NCI-H446 treated with DMSO at 0.1 percent for 48 hours (cell line): ENCODE measurements at regions not wholly inside any gene's neighbourhood (a gene's known extent, or its start where the extent isn't known, plus 50 kb on each side); places are given as distances from the start of the nearest gene placed in this dataset.
"Not testable (repeated sequence)": the region's sequence is repeated elsewhere in the genome, so short reads cannot be mapped to it uniquely, and the experiment has no call there.

Experiments
- DNase-seq: peaks from one replicate; lab custom pipeline; 2025; lab: John Stamatoyannopoulos, UW

DNA sequence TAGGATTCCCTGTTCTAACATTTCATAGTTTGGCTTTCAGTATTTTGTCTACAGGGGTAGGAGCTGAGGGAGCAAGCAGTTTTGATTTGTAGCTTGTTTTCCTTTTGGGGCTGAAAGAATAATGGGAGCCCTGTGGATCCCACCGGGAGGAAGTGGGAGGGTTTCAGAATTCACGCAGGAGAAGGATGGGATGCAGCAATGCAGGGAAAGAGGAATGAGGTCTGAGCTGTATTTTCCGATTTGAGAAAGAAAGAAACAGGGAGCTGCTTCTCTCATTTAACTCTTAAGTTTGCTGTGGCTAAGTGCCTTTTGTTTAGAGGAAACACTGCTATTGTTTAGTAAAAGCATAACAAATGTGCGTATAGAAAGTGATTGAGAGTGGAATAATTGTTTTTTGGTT, 141.0 kb downstream of the ADCYAP1 start:
- no peak for DNase-seq

DNA sequence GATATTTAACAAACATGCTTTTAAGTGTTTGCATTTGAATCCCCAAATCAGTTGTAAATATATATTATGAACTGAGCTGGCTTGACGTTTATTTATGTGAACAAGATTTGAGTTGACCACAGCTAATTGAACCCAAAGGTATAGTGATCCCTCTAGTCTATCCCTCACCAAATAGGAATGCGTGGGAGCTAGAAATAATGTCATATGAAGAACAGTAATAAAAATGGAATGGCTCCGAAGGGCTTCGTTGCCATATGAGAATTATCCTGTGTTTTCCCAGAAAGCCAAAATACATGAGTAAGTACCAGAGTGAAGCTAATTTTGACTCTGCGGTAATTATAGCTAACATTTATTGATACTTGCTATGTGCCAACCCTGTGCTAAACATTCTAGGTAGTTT, 142.7 kb downstream of the ADCYAP1 start:
- no peak for DNase-seq

DNA sequence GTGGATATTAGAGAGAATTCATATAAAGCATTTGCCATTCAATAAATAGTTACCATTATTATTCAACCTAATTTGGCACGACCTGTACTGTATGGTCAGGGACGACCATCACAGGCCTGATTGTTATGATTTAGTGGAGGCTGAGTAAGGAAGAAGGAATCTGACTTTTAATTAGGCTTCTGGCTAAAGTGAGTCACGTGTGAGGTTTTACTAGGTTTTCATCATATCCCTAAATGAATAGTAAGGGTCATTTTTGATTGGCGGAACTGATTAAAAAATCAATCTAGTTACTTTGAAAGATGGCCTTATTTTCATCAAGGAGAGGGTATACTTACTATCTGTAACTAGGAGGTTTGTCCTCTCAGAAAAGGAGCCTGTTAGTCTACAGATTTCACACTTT, 143.4 kb downstream of the ADCYAP1 start:
- DNase-seq: no peak

DNA sequence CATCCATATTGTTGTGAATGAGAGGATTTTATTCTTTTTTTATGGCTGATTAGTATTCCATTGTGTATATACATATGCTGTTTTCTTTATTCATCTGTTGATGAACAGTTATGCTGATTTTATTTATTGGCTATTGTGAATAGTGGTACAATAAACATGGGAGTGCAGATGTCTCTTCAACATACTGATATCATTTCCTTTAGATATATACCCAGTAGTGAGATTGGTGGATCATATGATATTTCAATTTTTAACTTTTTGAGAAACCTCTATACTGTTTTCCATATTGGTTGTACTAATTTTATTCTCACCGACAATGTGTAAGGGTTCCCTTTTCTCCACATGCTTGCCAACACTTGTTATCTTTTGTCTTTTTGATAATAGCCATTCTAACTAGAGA, 144.5 kb downstream of the ADCYAP1 start:
- DNase-seq: no peak

DNA sequence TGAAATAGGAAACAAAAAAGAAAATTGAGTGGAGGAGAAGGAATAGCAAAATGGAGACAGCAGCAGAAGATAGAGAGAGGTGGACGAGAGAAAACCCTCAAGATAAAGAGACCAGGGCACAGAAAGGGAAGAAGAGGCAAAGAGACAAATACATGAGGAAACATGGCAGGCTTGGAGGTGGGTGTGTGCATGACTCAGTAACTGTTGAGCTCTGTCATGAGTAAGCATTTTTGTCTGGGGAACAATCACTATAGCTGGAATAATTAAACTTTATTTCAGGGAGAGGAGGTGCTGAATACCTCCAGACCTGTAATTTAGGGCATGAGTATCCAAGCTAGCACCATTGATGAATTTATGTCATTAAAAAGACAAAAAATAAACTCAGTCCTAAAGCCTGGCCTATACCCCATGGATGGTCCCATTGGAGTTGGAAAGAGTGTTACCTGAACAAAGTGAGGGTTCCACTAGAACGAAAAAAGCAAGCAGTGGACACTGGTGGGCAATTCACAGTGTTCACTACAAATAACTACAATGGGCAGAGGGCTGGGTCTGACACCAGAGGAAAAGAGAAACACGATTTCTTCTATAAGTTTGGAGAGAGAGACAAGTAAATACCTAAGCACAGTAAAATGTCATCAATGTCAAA, 145.5 kb downstream of the ADCYAP1 start:
- DNase-seq: no peak

DNA sequence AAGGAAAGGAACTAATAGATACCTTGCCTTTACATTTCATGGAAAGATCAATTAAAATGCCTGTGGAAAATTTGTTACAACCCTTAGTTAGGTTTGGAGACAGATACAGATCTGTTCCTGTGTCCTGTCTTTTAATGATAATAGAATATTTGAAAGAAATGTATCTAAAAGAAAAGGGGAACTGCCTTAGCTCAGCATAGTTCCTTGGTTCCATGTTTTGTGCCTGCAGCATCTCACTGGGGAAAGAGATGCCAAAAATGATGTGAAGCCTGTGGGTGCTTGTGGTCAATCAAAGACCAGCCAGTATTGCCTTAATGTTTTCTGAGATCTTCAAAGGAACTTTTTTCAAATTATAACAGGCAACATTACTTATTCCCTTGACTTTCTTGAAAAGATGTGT, 147.6 kb downstream of the ADCYAP1 start:
- no peak for DNase-seq

DNA sequence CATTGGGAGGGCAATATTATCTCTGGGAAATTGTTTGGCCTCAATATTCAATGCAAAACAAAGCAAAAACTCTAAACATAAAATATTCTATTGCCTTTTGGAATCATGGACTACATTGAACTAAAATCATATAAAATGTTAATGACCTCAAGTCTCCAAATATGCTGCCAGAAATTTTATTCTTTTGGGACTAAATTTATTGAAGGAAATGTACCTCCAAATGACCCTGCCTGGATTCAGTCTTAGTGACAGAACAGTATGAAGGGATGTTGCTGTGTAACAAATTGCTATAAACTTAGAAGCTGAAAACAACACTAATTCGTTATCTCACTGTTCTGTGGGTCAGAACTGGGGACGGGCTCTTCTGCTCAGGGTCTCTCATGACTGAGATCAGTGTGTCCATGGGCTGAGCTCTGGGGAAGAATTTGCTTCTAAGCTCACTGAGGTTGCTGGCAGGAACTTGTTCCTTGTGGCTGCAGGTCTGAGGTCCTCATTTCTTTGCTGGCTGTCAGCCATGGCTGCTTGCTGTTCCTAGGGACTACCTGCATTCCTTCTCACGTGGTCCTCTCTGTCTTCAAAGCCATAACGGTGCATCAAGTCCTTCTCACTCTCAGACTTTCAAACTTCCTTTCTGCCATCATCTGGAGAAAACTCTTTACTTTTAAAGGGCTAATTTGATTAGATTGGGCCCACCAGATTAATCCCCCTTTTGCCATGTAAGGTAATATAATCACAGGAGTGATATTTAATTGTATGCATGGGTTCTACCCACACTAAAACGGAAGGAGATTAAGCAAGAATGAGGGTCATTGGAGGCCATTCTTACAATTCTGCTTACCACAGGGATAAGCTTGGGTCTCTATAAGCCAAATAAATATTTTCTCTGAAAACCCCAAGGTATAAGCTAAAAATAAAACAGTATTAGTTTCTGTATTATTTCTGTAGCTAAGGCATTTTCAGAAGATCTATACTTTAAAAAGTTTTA, 149.0 kb downstream of the ADCYAP1 start:
- no peak for DNase-seq

DNA sequence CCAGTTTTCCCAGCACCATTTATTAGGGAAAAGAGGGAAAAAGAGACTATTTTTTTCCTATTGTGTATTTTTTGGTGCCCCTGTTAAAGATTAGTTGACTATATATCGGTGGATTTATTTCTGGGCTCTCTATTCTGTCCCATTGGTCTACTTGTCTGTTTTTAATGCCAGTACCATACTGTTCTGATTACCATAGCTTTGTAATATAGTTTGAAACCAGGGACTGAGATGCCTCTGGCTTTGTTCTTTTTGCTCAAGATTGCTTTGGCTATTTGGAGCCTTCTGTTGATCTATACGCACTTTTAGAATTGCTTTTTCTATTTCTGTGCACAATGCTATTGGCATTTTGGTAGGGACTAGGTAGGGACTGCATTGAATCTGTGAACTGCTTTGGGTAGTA, 151.7 kb downstream of the ADCYAP1 start:
- DNase-seq: no peak

DNA sequence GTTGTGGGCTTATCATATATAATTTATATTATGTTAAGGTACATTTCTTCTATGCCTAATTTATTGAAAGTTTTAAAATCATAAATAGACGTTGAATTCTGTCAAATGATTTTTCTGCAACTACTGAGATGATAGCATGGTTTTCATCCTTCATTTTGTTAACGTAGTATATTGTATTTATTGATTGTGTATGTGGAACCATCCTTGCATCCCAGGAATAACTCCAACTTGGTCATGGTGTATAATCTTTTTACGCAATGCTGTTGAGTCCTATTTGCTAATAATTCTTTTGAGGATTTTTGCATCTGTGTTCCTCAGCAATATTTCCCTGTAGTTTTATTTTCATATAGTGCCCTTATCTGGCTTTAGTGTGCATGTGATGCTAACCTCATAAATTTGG, 152.7 kb downstream of the ADCYAP1 start:
- no peak for DNase-seq

DNA sequence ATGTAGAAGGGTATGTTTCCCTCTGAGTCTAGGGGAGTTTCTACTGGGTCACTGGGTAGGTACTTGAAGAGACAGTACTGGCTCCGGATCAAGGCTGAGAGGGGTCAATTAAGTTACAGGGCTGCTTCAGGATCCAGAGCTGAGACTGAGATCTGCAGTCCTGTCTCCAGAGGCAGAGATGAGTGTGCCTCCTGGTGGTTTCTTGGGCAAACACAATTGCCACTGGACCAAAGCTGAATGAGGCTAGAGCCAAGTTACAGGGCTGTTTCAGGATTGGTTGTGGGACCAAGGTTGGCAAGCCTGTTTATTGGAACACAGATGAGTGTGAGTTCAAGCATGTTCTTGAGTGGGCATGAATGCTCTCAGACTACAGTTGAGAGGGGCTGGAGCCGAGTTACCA, 157.9 kb downstream of the ADCYAP1 start:
- no peak for DNase-seq

DNA sequence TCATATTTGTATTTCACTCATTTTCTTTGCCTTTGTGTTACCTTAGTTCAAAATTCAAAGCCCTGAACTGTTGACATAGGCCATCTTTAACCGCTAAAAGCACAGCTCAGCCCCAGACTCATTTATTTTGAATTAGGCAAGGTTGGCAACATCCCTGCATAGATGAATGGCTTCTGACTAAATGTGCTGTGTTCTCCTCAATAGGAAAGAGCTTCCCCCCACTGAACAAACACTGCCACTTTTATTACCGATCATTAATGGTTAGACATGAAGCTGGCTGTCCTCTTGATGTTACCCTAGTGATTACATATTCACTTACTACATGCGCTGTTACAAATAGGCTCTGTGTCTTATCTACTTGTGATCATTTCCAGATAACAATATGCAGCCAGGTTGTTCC, 170.7 kb downstream of the ADCYAP1 start:
- no peak for DNase-seq

DNA sequence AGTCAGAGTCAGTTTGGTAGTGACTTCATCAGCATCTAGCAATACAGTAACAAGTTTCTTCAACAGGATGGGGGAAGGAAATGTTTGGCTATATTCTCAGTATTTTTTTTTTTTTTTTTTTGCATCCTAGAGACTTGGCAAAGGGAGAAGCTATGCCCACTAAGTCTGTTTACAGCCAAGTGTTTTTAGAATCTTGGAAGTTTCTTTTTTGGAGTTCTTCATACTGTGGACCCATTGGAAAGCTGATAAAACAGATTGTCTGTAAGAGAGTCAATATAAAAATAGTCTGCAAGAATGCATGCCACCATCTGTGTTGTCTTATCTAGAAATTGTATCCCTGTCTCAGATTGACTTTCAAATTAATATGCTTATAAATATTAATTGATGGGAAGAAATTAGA, 171.2 kb downstream of the ADCYAP1 start:
- DNase-seq: no peak

DNA sequence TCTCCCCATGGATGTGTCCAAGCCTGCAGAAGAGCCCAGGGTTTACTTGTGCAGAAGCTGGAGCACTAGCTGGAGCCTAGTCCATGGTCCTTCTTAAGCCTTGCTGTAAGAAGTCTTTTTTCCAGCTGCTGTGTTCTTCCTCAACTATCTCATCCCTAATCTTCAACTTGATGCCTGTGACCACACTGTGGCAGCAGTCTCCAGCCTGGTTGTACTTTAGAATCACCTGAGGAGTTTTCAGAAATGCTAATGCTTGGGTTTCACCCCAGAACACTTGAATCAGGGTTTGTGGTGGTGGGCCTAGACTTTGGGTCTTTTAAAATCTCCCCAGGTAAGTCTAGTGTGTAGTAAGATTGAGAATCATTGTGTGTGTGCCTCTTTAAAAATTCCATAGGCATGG, 173.6 kb downstream of the ADCYAP1 start:
- no peak for DNase-seq

DNA sequence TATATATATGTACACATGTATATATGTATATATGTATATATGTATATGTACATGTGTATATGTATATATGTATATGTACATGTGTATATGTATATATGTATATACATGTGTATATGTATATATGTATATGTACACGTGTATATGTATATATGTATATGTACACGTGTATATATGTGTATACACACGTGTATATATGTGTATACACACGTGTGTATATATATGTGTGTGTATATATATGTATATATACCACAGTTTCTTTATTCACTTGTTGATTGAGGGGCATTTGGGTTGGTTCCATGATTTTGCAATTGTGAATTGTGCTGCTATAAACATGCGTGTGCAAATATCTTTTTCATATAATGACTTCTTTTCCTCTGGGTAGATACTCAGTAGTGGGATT, 179.0 kb downstream of the ADCYAP1 start:
- DNase-seq: not testable (repeated sequence)

DNA sequence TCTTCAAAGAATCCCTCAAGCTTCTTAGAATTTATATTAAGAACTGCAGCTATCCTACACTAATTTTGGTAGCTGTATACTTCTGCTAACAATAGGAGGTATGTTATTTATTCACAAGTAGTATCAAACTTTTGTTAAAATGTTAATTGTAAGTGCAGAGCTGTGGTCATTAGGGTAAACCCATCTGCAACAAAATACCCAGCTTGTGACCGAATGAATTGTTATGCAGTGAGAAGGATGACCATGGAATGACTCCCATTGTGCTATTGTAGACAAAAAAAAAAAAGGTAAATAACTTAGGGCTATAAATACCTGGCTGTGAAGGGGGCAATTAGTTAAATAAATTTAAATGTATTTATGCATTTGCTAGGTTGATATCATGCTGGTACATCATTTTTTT, 186.1 kb downstream of the ADCYAP1 start:
- no peak for DNase-seq

DNA sequence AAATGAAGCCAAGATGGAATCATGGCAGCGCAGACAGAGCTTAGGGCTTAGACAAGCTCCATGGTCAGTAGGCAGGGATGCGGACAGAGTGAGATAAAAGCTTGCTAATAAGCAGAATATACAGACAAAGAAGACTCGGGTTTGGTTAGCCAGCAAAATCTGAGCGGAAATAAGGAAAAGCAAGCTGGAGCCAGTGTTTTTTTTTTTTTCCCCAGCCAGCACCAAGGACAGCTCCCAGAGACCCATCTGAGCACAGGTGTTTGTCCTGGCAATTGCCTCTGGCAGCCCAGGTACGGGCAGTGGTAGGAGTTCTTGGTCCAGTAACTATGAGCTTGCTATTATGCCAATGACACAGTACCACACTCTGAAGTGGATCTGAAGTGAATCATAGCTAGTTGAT, 187.6 kb downstream of the ADCYAP1 start:
- DNase-seq: no peak

DNA sequence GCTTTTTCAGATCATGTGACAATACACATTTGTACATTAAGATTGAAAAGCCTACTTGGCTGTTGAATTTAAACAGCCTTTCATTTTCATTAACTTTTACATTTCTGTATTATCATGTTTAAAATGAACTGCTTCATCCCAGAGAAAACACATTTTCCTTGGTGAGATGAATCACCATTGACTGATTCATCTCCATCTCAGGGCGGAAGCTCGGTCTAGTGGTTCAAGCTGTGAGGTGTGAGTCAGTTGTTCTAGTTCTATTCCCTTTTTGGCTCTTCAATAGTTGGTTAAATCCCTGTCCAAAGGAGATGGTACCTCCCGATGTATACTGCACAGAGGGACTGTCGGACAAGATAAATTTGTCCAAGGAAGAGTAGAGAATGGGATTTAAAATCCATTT, 189.7 kb downstream of the ADCYAP1 start:
- DNase-seq: no peak

DNA sequence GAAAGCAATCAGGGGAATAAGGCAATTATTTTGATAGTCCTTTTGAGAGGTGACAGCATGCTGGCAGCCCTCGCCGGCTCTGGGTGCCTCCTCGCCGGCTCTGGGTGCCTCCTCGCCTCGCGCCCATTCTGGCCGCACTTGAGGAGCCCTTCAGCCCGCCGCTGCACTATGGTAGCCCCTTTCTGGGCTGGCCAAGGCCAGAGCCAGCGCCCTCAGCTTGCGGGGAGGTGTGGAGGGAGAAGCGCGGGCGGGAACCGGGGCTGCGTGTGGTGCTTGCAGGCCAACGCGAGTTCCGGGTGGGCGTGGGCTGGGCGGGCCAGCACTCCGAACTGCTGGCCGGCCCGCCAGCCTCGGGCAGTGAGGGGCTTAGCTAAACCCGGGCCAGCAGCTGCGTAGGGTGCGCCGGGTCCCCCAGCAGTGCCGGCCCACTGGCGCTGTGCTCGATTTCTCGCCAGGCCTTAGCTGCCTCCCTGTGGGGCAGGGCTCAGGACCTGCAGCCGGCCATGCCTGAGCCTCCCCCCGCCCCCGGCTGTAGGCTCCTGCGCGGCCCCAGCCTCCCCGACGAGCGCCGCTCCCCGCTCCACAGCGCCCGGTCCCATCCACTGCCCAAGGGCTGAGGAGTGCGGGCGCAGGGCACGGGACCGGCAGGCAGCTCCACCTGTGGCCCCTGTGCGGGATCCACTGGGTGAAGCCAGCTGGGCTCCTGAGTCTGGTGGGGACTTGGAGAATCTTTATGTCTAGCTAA, 193.5 kb downstream of the ADCYAP1 start:
- not testable (repeated sequence) for DNase-seq

DNA sequence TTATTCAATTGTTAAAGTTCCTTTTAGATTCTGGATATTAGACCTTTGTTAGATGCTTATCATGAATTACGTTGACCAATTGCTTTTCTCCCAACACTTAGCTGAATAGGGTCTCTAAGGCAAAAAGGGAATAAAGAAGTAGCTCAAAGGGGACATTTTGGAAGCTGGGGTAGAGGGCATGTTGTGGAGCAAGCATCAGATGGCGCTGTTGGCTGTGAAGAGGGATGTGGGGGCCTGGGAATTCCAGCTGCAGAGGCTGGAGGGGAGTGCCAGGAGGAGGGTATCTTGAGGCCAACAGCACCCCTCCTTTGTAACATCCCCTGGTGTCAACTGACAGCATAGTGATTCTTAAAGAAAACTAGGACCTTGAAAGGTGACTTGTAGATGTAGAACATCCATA, 198.2 kb downstream of the ADCYAP1 start:
- no peak for DNase-seq

DNA sequence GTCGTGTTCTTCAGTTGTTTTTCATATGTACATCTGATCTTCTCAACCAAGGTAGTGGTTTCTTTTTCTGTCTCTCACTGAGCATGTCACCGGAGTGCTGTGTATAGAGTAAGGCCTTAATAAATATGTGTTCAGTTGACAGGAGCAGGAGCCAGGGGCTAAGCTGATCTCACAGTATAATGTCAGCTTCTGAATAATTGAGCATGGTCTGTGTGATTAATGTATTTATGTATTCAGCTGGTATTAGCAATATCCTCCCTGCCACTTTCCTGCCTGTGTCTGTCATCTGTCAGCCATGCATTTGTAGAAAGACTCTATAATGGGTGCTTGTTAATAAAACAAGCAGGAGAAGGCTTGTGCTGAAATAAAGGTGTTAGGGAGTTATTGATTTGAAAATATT, 198.9 kb downstream of the ADCYAP1 start:
- no peak for DNase-seq

DNA sequence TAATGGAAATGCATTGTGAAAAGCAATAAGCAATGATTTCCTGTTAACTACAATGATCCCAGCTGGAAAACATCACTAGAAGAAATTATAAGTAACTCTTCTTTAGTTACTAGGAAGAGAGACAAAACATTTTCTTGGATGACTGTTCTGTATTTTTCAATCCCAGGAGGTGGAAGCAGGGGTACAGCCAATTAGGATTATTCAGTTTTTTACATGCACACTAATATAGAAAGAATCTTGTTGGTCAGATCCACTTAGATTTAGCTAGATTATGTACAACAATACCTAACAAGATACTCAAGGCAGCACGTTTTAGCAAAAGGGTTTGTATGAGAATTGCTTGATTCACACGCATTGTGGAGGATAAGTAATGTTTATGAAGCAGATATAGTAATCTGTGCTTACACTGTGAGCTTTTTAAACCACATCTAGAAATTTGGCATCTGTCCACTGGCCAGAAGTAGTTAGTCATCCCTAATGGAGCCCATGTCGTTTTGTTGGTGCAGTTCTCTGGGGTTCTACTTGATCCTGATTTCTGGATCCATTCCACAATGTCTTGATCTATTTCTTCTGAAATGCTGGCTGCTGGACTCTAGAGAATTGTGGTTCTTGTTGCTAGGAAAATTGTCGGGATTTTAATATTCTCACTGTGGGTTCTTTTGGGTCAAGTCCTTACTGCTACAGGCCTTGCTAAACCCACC, 199.7 kb downstream of the ADCYAP1 start:
- peak; percentile 40 for DNase-seq

DNA sequence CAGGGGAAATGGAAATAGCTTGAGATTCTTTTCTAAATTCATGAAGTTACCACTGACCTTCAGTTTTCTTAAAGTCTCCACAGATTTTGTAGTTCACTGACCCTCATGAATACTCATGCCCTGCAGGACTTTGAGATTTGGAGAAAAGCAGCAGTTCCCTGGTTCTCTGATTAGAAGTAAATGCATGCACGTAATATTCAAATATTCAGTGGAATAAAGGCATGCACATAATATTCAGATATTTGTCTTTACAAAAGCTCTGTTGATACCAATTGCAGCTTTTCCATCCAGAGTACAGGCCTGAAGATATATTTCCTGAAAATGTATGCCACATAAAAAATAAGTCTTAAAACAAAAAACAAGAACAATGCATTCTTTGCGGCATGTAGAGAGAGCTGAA, 219.8 kb downstream of the ADCYAP1 start:
- DNase-seq: no peak
